Astrocyte of the cerebellum (primary cell): ENCODE measurements at regions not wholly inside any gene's neighbourhood (a gene's known extent, or its start where the extent isn't known, plus 50 kb on each side); places are given as distances from the start of the nearest gene placed in this dataset.

Experiments
- DNase-seq: peaks from one replicate; pipeline ENCODE4 v3.0.0-alpha.2; 2011; ENCODE audit warnings: low read depth
- H3K4me3 ChIP-seq: 2 replicates; pipeline ENCODE4 v1.5.1; 2011; ENCODE audit warnings: mild to moderate bottlenecking, low read depth, low read length, moderate library complexity
- CTCF ChIP-seq: IDR thresholded peaks from 2 replicates; pipeline ENCODE4 v1.5.1; 2012; ENCODE audit warnings: low read length, low read depth, moderate library complexity, mild to moderate bottlenecking; ENCODE audit errors: missing control alignments
- in situ Hi-C: cut with HindIII; loops from 2 replicates; pipeline ENCODE4 v1.10.0; 2017; ENCODE audit warnings: low sequenced_read_pairs

- TF ChIP-seq CTCF = no peak
- in situ Hi-C loops = no loop called here
- H3K4me3 ChIP-seq = no peak overlapping the region
- DNase-seq = no peak
These were observed 361.6 kb upstream of the SPHKAP start for GRCh38 chr2:228543117-228543516.

- in situ Hi-C loops = no loop called here
- TF ChIP-seq CTCF = no peak
- no peak overlapping the region for H3K4me3 ChIP-seq
- DNase-seq = no peak
These were observed 360.8 kb upstream of the SPHKAP start for GRCh38 chr2:228542277-228542676.

DNA sequence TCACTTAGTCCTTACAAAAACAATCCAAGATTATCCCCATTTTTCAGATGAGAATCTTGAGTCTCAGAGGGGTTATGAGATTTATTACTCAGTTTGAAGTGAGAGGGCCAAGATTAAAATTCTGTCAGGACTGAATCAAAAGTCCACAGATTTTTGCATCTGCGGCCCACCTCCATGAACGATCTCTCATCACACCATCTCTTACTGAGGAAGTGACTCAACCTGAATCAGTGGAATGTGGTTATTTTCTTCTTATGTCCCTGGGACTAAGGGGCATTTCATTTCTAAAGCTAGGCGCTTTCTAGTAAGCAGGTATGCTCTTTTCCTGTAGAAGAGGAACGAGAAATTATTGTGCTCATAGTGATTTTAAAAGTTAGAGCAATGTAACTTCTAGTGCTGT is 360.3 kb upstream of the SPHKAP start:
- in situ Hi-C loops = no loop called here
- no peak overlapping the region for H3K4me3 ChIP-seq
- DNase-seq = no peak
- no peak for TF ChIP-seq CTCF

GRCh38 chr2:228540976-228541375 is 359.5 kb upstream of the SPHKAP start:
- in situ Hi-C loops = no loop called here
- DNase-seq = no peak
- H3K4me3 ChIP-seq = no peak overlapping the region
- no peak for TF ChIP-seq CTCF

- no peak overlapping the region for H3K4me3 ChIP-seq
- no peak for DNase-seq
- TF ChIP-seq CTCF = no peak
- in situ Hi-C loops = no loop called here
These were observed 353.9 kb upstream of the SPHKAP start for GRCh38 chr2:228535396-228535795.

GRCh38 chr2:228533156-228533555 is 351.7 kb upstream of the SPHKAP start:
- TF ChIP-seq CTCF = no peak
- in situ Hi-C loops = no loop called here
- DNase-seq = no peak
- H3K4me3 ChIP-seq = no peak overlapping the region

DNA sequence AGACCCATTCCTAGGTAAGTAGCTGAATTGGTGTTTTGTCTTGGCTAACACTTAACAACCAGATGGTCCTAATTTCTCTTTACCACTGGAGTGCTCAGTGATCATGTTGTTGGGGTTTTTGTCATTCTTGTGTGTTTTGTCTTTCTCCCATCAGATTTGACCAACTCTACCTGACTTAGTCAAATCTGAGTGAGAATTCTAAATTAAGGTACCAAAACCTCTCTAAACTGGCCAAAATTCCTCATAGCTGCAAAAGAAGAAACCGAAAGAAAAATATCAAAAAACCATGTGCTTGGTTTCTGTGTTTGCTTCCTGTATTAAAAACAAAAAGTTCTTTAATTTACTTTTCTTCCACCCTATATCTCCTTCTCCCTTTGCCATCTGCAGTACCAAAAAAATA is 350.7 kb upstream of the SPHKAP start:
- TF ChIP-seq CTCF = no peak
- DNase-seq = no peak
- in situ Hi-C loops = no loop called here
- no peak overlapping the region for H3K4me3 ChIP-seq
